ENCODE measurements at regions not wholly inside any gene's neighbourhood (a gene's known extent, or its start where the extent isn't known, plus 50 kb on each side); places are given as distances from the start of the nearest gene placed in this dataset.

GRCh38 chr2:239734436-239735005 lies 290.6 kb downstream of the NDUFA10 start:
- TF ChIP-seq, protein P1, sequence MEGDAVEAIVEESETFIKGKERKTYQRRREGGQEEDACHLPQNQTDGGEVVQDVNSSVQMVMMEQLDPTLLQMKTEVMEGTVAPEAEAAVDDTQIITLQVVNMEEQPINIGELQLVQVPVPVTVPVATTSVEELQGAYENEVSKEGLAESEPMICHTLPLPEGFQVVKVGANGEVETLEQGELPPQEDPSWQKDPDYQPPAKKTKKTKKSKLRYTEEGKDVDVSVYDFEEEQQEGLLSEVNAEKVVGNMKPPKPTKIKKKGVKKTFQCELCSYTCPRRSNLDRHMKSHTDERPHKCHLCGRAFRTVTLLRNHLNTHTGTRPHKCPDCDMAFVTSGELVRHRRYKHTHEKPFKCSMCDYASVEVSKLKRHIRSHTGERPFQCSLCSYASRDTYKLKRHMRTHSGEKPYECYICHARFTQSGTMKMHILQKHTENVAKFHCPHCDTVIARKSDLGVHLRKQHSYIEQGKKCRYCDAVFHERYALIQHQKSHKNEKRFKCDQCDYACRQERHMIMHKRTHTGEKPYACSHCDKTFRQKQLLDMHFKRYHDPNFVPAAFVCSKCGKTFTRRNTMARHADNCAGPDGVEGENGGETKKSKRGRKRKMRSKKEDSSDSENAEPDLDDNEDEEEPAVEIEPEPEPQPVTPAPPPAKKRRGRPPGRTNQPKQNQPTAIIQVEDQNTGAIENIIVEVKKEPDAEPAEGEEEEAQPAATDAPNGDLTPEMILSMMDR (conservative IDR thresholded peaks at IDR 0.05 in 1 of 2, IDR thresholded peaks at IDR 0.05 in 1 of 2; ENCODE audit: low read depth in 1 of 2, low read length in 2 of 2) = no peak
- no peak for TF ChIP-seq EZH2 (IDR thresholded peaks at IDR 0.05; ENCODE audit: low read length, missing control alignments)
